ENCODE measurements at regions not wholly inside any gene's neighbourhood (a gene's known extent, or its start where the extent isn't known, plus 50 kb on each side); places are given as distances from the start of the nearest gene placed in this dataset.

- H3K36me3 ChIP-seq, result no peaks in the 10 kb centered on the region
- no peak for TF ChIP-seq CTCF (IDR thresholded peaks at IDR 0.05; ENCODE audit: low read depth, low read length)
- H3K4me3 ChIP-seq (ENCODE audit: low read depth, low read length), result no peak overlapping the region
- H3K9me3 ChIP-seq (ENCODE audit: severe bottlenecking), result no peaks in the 10 kb centered on the region
- no peaks in the 10 kb centered on the region for H3K27me3 ChIP-seq (ENCODE audit: insufficient read depth, low read depth, severe bottlenecking)
- no peak overlapping the region for H3K27ac ChIP-seq
- DNase-seq, result no peak
Measured at GRCh38 chr7:13682626-13683025, 306.8 kb downstream of the ETV1 start.

GRCh38 chr7:13687500-13687899 is 302.0 kb downstream of the ETV1 start:
- Histone ChIP-seq H3K27me3 (ENCODE audit: insufficient read depth, low read depth, severe bottlenecking) (no peaks in the 10 kb centered on the region), H3K27ac (no peak overlapping the region), H3K9me3 (ENCODE audit: severe bottlenecking) (no peaks in the 10 kb centered on the region), H3K4me3 (ENCODE audit: low read depth, low read length) (no peak overlapping the region), H3K36me3 (no peaks in the 10 kb centered on the region)
- DNase-seq, result no peak
- TF ChIP-seq CTCF (IDR thresholded peaks at IDR 0.05; ENCODE audit: low read depth, low read length), result no peak

- Histone ChIP-seq H3K4me3 (ENCODE audit: low read depth, low read length) (no peak overlapping the region), H3K36me3 (no peaks in the 10 kb centered on the region), H3K27ac (no peak overlapping the region), H3K27me3 (ENCODE audit: insufficient read depth, low read depth, severe bottlenecking) (no peaks in the 10 kb centered on the region), H3K9me3 (ENCODE audit: severe bottlenecking) (no peaks in the 10 kb centered on the region)
- TF ChIP-seq CTCF (IDR thresholded peaks at IDR 0.05; ENCODE audit: low read depth, low read length), result no peak
- no peak for DNase-seq
Measured at GRCh38 chr7:13692548-13692947, 296.9 kb downstream of the ETV1 start.

- no peaks in the 10 kb centered on the region for H3K27me3 ChIP-seq (ENCODE audit: insufficient read depth, low read depth, severe bottlenecking)
- no peak for DNase-seq
- H3K36me3 ChIP-seq, result no peaks in the 10 kb centered on the region
- no peaks in the 10 kb centered on the region for H3K9me3 ChIP-seq (ENCODE audit: severe bottlenecking)
- no peak overlapping the region for H3K4me3 ChIP-seq (ENCODE audit: low read depth, low read length)
- no peak overlapping the region for H3K27ac ChIP-seq
- no peak for TF ChIP-seq CTCF (IDR thresholded peaks at IDR 0.05; ENCODE audit: low read depth, low read length)
Measured at GRCh38 chr7:13702251-13702650, 287.2 kb downstream of the ETV1 start.

- no peaks in the 10 kb centered on the region for H3K27me3 ChIP-seq (ENCODE audit: insufficient read depth, low read depth, severe bottlenecking)
- no peak overlapping the region for H3K27ac ChIP-seq
- no peak for DNase-seq
- H3K4me3 ChIP-seq (ENCODE audit: low read depth, low read length), result no peak overlapping the region
- H3K36me3 ChIP-seq, result no peaks in the 10 kb centered on the region
- H3K9me3 ChIP-seq (ENCODE audit: severe bottlenecking), result no peaks in the 10 kb centered on the region
- TF ChIP-seq CTCF (IDR thresholded peaks at IDR 0.05; ENCODE audit: low read depth, low read length), result no peak
Measured at GRCh38 chr7:13708670-13709069, 280.8 kb downstream of the ETV1 start.

- Histone ChIP-seq H3K9me3 (ENCODE audit: severe bottlenecking) (peaks cover 3% of the 10 kb centered on the region), H3K27ac (no peak overlapping the region), H3K36me3 (no peaks in the 10 kb centered on the region), H3K4me3 (ENCODE audit: low read depth, low read length) (no peak overlapping the region), H3K27me3 (ENCODE audit: insufficient read depth, low read depth, severe bottlenecking) (no peaks in the 10 kb centered on the region)
- DNase-seq, result no peak
- no peak for TF ChIP-seq CTCF (IDR thresholded peaks at IDR 0.05; ENCODE audit: low read depth, low read length)
Measured at GRCh38 chr7:13713092-13713491, 276.4 kb downstream of the ETV1 start.

Measured in WERI-Rb-1 (cell line).